ENCODE measurements at regions not wholly inside any gene's neighbourhood (a gene's known extent, or its start where the extent isn't known, plus 50 kb on each side); places are given as distances from the start of the nearest gene placed in this dataset.

DNA sequence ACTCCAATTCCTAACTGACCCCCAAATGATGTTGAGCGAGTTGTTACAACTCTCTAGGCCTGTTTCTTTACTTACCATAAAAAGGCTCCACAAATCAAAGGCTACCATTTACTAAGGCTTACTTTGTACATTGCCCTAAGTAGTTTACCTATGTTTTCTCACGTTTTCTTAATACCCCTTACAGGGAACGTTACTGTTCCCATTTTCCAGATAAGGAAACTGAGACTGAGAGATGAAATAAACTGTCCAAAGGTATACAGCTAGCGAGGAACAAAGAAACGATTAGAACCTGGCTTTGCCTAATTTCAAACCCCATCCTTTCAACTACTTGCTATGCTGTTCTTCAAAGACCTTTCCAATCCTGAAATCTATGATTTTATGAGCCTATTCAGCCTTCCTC lies 74.8 kb upstream of the SPTBN1 start:
- Histone ChIP-seq H3K4me3 (no peak overlapping the region), H3K4me1 (peaks cover 2 to 10% (median 7%) of the 10 kb centered on the region in 4 donors), H3K9me3 (no peaks in the 10 kb centered on the region), H3K27ac (replicated peaks in 1 of 4) (no peak overlapping the region), H3K27me3 (no peaks in the 10 kb centered on the region), H3K36me3 (no peaks in the 10 kb centered on the region)
- intact Hi-C loops (cut with DNase I) = no loop called here
- 93% methylated on average over 5 of the region's 5 CpGs for WGBS
- TF ChIP-seq POLR2AphosphoS5 (IDR thresholded peaks at IDR 0.05) (no peak), EP300 (IDR thresholded peaks at IDR 0.05) (no peak), POLR2A (IDR thresholded peaks at IDR 0.05; ENCODE audit: low read depth) (no peak)
- TF ChIP-seq, protein P1, sequence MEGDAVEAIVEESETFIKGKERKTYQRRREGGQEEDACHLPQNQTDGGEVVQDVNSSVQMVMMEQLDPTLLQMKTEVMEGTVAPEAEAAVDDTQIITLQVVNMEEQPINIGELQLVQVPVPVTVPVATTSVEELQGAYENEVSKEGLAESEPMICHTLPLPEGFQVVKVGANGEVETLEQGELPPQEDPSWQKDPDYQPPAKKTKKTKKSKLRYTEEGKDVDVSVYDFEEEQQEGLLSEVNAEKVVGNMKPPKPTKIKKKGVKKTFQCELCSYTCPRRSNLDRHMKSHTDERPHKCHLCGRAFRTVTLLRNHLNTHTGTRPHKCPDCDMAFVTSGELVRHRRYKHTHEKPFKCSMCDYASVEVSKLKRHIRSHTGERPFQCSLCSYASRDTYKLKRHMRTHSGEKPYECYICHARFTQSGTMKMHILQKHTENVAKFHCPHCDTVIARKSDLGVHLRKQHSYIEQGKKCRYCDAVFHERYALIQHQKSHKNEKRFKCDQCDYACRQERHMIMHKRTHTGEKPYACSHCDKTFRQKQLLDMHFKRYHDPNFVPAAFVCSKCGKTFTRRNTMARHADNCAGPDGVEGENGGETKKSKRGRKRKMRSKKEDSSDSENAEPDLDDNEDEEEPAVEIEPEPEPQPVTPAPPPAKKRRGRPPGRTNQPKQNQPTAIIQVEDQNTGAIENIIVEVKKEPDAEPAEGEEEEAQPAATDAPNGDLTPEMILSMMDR (IDR thresholded peaks at IDR 0.05) = no peak
- DNase-seq (ENCODE audit: extremely low spot score) = no peak

DNA sequence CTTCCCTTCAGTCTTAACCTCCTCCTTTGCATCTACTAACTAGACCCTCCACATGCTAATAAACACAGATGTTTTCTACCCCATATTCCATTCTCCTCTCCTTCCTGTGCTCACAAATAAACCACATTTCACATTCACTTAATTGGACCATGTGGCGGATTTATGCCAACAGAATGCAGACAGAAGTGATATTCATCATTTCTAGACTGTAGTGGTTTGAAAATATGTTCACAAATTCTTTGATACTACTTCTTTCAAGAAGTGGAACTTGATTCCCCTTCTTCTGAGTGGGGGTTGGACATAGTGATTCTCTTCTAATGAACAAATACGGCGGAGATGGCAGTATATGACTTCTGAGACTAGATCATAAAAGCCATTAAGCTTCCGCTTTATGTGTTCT lies 73.5 kb upstream of the SPTBN1 start:
- Histone ChIP-seq H3K27ac (replicated peaks in 1 of 4) (no peak overlapping the region), H3K27me3 (no peaks in the 10 kb centered on the region), H3K4me1 (peaks cover 15 to 19% (median 19%) of the 10 kb centered on the region in 4 donors), H3K4me3 (no peak overlapping the region), H3K9me3 (no peaks in the 10 kb centered on the region), H3K36me3 (no peaks in the 10 kb centered on the region)
- TF ChIP-seq EP300 (IDR thresholded peaks at IDR 0.05) = no peak
- TF ChIP-seq, protein P1 (IDR thresholded peaks at IDR 0.05) = no peak
- no peak for TF ChIP-seq POLR2AphosphoS5 (IDR thresholded peaks at IDR 0.05)
- TF ChIP-seq POLR2A (IDR thresholded peaks at IDR 0.05; ENCODE audit: low read depth) = no peak
- intact Hi-C loops (cut with DNase I) = no loop called here
- DNase-seq (ENCODE audit: extremely low spot score) = no peak
- WGBS = 93% methylated on average over 4 of the region's 4 CpGs

DNA sequence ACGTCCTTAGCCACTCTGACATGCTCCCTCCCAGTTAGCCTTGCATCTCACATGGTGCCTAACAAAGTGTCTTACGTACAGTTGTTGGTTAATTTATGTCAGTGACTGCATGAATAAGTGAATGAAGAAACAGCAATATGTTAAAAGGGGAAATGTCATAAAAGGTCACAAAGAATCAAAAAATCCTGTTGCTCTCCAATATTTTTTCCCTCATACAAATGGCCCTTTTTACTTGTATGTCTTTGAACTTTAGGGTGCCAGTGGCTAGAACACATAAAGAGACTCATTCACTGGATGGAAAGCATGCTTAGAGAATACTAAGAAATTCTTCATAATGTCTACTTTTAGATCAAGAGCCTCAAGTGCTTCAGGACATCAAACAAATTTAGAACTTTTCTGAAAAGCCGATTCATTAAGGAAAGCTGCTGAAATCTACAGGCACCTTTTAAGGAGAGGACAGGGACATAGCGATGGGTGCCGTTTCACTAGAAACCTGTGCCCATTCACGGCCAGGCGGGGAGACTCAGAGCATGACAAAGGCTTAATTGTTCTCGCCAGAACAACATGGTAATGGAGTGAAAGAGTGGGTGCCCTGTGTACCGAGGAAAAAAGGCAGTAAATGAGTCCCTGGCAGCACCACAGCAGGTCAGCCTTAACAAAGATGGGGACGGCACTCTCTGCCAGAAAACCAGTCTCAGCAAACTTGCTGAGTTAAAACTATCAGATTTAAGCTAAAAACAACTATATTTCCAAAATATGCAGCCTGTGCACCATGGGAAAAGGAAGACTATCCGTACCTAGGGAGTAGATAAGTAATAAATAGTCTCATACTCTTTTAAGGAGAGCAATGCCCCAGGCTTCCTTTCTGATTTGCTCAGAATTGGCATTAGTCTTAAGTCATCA lies 71.6 kb upstream of the SPTBN1 start:
- peak overlapping the region; percentile 20 to 38 (median 32) for H3K27ac ChIP-seq (replicated peaks in 1 of 4)
- no peaks in the 10 kb centered on the region for H3K9me3 ChIP-seq
- no peaks in the 10 kb centered on the region for H3K36me3 ChIP-seq
- H3K4me3 ChIP-seq = no peak overlapping the region
- 70% methylated on average over 11 of the region's 11 CpGs for WGBS
- no peak for DNase-seq (ENCODE audit: extremely low spot score)
- no peaks in the 10 kb centered on the region for H3K27me3 ChIP-seq
- TF ChIP-seq POLR2A (IDR thresholded peaks at IDR 0.05; ENCODE audit: low read depth) (no peak), POLR2AphosphoS5 (IDR thresholded peaks at IDR 0.05) (no peak), EP300 (IDR thresholded peaks at IDR 0.05) (no peak)
- TF ChIP-seq, protein P1 (IDR thresholded peaks at IDR 0.05) = no peak
- intact Hi-C loops (cut with DNase I) = no loop called here
- peaks cover 25 to 31% (median 26%) of the 10 kb centered on the region in 4 donors for H3K4me1 ChIP-seq

DNA sequence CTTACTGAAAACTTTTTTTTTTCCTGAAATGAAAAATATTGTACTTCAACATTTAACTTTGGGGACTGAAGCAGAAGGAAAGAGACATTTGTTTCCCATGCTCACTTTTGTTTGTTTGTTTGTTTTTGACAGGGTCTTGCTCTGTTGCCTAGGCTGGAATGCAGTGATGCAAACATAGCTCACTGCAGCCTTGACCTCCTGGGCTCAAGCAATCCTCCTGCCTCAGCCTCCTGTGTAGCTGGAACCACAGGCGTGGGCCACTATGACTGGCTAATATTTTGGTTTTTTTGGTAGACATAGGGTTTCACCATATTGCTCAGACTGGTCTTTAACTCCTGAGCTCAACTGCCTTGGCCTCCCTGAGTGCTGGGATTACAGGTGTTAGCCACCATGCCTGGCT lies 70.9 kb upstream of the SPTBN1 start:
- H3K4me3 ChIP-seq = no peak overlapping the region
- no peak for DNase-seq (ENCODE audit: extremely low spot score)
- 95% methylated on average over 1 of the region's 1 CpG for WGBS
- TF ChIP-seq, protein P1 (IDR thresholded peaks at IDR 0.05) = no peak
- TF ChIP-seq EP300 (IDR thresholded peaks at IDR 0.05) (no peak), POLR2AphosphoS5 (IDR thresholded peaks at IDR 0.05) (no peak), POLR2A (IDR thresholded peaks at IDR 0.05; ENCODE audit: low read depth) (no peak)
- no peaks in the 10 kb centered on the region for H3K27me3 ChIP-seq
- peak overlapping the region; percentile 20 to 38 (median 32) for H3K27ac ChIP-seq (replicated peaks in 1 of 4)
- intact Hi-C loops (cut with DNase I) = no loop called here
- H3K4me1 ChIP-seq = peaks cover 25 to 32% (median 26%) of the 10 kb centered on the region in 4 donors
- no peaks in the 10 kb centered on the region for H3K9me3 ChIP-seq
- H3K36me3 ChIP-seq = no peaks in the 10 kb centered on the region
